GM21423 (cell line): ENCODE measurements at regions not wholly inside any gene's neighbourhood (a gene's known extent, or its start where the extent isn't known, plus 50 kb on each side); places are given as distances from the start of the nearest gene placed in this dataset.
"Not testable (repeated sequence)": the region's sequence is repeated elsewhere in the genome, so short reads cannot be mapped to it uniquely, and the experiment has no call there.

Experiments used
- ATAC-seq: cut with Tn5 transposase; IDR thresholded peaks from one replicate; pipeline ENCODE4 v1.9.1; 2021; ENCODE audit warnings: mild to moderate bottlenecking, moderate library complexity; ENCODE audit not compliant: unreplicated experiment

DNA sequence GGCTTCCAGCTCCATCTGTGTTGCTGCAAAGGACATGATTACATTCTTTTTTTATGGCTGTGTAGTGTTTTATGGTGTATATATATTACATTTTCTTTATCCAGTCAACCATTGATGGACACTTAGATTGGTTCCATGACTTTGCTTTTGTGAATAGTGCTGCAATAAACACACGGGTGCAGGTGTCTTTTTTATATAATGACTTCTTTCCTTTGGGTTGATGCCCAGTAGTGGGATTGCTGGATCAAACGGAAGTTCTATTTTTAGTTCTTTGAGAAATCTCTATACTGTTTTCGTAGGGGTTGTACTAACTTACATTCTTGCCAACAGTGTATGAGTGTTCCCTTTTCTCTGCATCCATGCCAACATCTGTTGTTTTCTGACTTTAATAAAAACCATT is 189.7 kb downstream of the ACTR3B start:
- ATAC-seq: no peak

GRCh38 chr7:152949790-152950189 is 190.2 kb downstream of the ACTR3B start:
- no peak for ATAC-seq

GRCh38 chr7:152956006-152956405 is 196.5 kb downstream of the ACTR3B start:
- ATAC-seq: no peak

- ATAC-seq: no peak
Observed at GRCh38 chr7:152959610-152960009, 200.1 kb downstream of the ACTR3B start.

GRCh38 chr7:152961796-152962195 is 202.2 kb downstream of the ACTR3B start:
- not testable (repeated sequence) for ATAC-seq

DNA sequence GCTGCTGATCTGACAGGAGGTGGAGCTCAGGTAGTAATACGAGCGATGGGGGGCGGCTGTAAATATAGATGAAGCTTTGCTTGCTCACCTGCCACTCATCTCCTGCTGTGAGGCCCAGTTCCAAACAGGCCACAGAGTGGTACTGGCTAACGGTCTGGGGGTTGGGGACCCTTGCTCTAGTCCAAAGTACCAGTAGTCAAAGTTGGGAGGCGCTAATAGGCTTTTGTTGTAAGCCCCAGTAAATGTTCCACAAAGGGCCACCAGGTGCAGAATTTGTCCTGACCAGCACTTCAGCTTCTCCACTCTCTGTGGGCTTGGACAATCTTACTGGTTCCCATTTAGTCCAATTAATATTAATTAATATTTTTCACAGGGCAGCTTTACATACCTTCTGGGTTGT is 206.6 kb downstream of the ACTR3B start:
- no peak for ATAC-seq

GRCh38 chr7:152967958-152968357 is 208.4 kb downstream of the ACTR3B start:
- ATAC-seq: no peak

- ATAC-seq: no peak
Observed at GRCh38 chr7:152968514-152968913, 209.0 kb downstream of the ACTR3B start.

DNA sequence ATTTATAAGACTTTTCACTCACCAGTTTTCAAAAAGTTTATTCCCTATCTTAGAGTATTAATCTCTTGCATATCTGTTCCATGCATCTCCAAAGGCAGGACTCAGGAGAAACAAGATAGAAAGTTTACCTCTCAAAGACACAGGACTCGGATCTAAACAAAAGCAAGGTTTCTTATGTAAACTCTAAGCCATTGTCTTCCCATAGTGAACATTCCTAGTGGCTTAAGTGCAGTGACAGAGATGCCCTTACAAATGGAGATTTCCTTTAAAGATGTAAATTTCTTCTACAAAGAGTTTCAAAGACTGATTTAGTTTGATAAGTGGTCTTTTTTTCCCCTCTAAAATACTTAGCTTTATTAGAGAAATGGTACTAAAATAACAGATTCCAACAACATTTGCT is 209.8 kb downstream of the ACTR3B start:
- ATAC-seq: no peak

DNA sequence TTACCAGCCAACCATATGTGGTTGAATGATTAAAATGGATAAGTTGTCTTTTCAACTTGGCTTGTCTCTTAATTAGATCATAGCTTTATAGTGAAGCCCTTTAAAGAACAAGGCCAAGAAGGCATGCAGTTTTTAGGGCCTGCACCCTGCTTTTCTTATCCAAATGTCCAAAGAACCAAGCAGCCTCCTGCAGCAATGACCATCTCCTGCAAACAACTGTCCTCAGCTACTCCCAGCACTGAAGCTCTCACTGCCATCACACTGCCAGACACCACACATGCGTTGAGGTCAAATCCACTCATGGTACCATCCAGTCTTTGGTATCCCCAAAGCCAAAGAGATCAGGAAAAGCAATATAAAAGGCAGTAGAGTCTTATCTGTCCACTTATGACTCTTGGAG is 210.3 kb downstream of the ACTR3B start:
- ATAC-seq: no peak

GRCh38 chr7:152970481-152970880 is 210.9 kb downstream of the ACTR3B start:
- no peak for ATAC-seq

GRCh38 chr7:152974577-152974976 is 215.0 kb downstream of the ACTR3B start:
- ATAC-seq: no peak

DNA sequence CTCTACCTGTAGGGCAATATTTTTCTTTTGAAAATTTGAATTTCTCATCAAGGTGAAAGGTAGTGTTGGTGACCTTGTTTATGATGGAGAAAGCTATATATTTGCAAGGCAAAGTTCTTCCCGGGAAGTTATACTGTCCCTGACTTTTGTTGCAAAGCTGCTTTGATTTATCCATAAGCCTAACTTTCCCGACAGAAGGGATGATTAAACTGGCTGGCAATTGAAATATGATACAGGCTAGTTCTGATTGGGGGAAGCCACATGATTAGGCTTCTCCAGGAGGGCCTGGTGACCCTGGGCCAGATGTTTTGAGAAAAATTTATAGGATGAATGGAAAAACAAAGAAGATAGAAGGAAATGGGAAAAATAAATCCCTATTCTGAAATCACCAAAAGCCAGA is 215.5 kb downstream of the ACTR3B start:
- ATAC-seq: no peak

DNA sequence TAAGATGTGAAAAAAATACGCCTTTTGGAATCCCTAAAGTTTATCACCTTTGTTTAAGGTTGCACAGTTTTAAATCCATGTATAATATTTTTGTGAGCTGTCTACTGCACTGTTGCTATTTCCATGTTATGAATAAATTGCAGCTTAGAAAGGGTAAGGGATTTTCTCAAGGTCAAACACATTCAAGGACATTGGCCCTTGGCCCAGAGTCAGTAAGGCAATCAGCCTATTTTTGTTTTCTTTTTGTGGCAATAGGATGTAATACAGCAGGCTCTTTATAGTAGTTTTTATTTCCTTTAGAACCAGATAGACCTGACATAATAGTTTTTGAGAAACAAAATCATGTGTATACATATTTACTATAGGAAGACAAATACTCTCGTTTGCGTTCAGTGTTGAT is 219.8 kb downstream of the ACTR3B start:
- ATAC-seq: no peak

- ATAC-seq: no peak
Observed at GRCh38 chr7:152984421-152984820, 224.9 kb downstream of the ACTR3B start.

DNA sequence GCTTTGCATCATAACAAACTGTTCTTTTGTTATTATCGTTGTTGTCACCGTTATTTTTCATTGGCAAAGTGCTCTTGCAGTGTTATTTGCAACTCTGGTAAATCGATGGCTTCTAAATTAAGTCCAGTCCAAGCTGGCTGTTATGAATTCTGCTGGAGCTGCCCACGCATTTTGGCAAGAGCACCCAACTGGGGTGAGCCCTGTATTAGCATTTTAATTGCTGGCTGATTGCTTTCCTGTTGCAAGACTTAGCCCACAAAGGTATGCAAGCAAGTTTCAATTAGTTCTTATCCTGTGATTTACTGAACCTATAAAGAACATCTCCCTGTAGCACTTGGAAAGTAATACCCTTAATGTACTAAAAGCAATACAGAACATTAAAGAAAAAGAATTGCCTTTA is 226.8 kb downstream of the ACTR3B start:
- no peak for ATAC-seq

DNA sequence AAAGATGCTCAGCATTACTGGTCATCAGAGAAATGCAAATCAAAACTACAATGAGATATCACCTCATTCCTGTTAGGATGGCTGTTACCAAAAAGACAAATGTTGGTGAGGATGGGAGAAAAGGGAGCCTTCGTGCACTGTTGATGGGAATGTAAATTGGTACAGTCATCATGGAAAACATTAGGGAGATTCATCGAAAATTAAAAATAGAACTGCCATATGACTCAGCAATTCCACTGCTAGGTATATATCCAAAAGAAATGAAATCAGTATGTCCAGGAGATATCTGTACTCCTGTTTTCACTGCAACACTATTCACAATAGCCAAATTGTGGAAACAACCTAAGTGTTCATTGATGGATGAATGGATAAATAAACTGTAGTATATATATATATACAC is 228.1 kb downstream of the ACTR3B start:
- ATAC-seq: no peak

- no peak for ATAC-seq
Observed at GRCh38 chr7:152989889-152990380, 230.4 kb downstream of the ACTR3B start.

GRCh38 chr7:152998420-152998819 is 238.9 kb downstream of the ACTR3B start:
- no peak for ATAC-seq

DNA sequence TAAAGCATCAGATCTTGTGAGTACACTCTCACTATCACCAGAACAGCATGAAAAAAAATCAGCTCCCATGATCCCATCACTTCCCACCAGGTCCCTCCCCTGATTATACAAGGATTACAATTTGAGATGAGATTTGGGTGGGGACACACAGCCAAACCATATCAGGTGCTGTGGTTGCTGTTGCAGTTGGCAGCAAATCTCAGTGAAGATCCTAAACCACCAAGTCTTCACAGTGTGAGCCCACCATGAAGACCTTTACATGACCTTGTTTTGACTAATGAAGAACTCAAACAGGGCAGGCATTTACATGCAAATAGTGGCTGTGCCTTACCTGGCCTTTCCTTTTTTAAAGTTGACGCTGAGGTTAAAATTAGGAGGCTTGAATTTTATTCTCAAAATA is 242.6 kb downstream of the ACTR3B start:
- ATAC-seq: no peak

- no peak for ATAC-seq
Observed at GRCh38 chr7:153002572-153002971, 243.0 kb downstream of the ACTR3B start.

DNA sequence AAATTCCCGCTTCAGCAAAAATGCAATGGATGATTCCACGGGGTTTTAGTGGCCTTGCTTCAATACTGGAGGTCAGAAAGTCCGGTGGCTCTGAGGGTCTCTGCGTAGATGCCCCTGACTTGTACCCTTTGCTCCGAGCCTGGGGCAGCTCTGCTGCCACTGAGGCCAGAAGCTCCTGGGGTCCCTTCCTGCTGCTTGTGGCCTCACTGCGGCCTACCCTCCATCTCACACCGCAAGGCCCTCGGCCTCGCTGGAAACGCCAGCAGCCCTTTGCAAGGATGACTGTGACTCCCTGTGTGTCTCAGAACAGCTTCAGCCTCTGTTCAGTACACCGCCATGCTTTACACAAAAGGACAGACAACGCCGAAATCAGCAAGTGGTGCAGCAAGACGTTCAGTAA is 244.8 kb downstream of the ACTR3B start:
- no peak for ATAC-seq

GRCh38 chr7:153005750-153006435 is 246.3 kb downstream of the ACTR3B start:
- ATAC-seq: no peak
